IPS-20b (cell line): ENCODE measurements at regions not wholly inside any gene's neighbourhood (a gene's known extent, or its start where the extent isn't known, plus 50 kb on each side); places are given as distances from the start of the nearest gene placed in this dataset.
"Not testable (repeated sequence)": the region's sequence is repeated elsewhere in the genome, so short reads cannot be mapped to it uniquely, and the experiment has no call there.

ENCODE experiments used
- H3K27ac ChIP-seq: one replicate; pipeline ENCODE4 v1.5.1; 2013; ENCODE audit warnings: low read length
- H3K27me3 ChIP-seq: 2 replicates; pipeline ENCODE4 v1.6.1; 2013; ENCODE audit warnings: mild to moderate bottlenecking, low read length, inconsistent platforms; ENCODE audit not compliant: insufficient read depth
- H3K36me3 ChIP-seq: 2 replicates; pipeline ENCODE4 v1.6.1; 2013; ENCODE audit warnings: low read depth, mild to moderate bottlenecking, inconsistent platforms, low read length, moderate library complexity; ENCODE audit not compliant: insufficient read depth
- H3K4me1 ChIP-seq: 2 replicates; pipeline ENCODE4 v1.6.1; 2013; ENCODE audit warnings: mild to moderate bottlenecking, control low read depth, inconsistent platforms, low read length, moderate library complexity; ENCODE audit not compliant: insufficient read depth
- H3K4me3 ChIP-seq: 2 replicates; pipeline ENCODE4 v1.5.1; 2013; ENCODE audit warnings: mild to moderate bottlenecking, low read length, inconsistent platforms
- H3K9ac ChIP-seq: 2 replicates; pipeline ENCODE4 v1.6.1; 2013; ENCODE audit warnings: low read depth, mild to moderate bottlenecking, inconsistent platforms, low read length, moderate library complexity
- H3K9me3 ChIP-seq: 2 replicates; pipeline ENCODE4 v1.6.1; 2013; ENCODE audit warnings: mild to moderate bottlenecking, low read depth, low read length, inconsistent platforms; ENCODE audit not compliant: insufficient read depth

DNA sequence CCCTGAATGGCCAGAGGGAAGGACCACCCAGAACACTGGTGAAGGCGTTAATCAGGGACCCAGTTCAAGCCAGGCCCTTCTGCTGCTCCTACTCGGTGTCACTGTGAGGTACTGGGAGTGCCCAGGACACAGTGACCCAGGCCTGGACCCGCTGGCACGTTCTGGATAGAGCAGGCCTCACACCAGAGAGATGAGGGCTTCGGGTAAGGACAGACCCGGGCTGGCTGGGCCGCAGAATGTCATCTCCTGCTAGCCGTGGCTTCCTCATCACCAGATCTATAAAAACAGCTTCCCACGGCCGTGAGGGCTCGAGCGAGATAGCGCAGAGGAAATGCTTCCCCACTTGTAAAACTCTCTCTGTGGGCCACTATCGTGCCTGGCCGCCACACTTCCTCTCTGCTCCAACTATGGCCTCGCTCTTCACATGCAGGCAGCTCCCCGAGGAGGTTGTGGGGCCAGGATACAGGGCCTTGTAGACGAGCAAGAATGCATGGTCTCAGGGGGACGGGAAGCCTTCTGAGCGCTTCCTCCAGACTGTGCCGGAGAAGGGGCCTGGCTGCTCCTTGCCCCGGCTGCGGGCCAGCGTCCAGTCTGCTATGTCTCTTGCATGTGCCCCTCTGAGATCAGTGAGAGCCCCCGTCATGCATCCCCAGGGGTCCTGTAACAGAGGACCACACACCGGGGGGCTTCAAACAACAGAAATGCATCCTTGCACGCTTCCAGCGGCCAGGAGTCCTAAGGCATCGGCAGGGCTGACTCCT lies 161.6 kb upstream of the ZNF469 start:
- H3K4me1 ChIP-seq, H3K36me3 ChIP-seq, H3K27me3 ChIP-seq, H3K9ac ChIP-seq, H3K9me3 ChIP-seq, H3K27ac ChIP-seq, H3K4me3 ChIP-seq: not testable (repeated sequence)

DNA sequence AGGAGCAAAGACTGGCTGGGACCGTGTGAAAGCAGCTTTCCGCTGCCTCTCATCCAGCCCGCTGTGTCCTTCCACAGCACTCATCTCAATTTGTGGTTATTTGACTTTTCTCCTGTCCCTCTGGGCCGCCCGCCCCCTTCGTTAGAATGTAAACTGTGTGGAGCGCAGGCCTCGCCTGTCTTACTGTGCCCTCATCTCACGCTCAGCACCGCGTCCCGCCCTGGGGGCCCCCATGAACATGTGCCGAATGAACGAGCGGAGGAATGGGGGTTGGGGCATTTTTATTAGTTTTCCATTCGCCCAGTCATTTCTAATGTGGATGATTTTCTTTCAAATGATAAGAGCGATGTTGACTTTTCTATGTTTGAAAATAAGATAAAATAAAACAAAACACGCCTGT lies 159.1 kb upstream of the ZNF469 start:
- H3K27me3 ChIP-seq, H3K27ac ChIP-seq, H3K4me1 ChIP-seq, H3K4me3 ChIP-seq, H3K36me3 ChIP-seq, H3K9ac ChIP-seq, H3K9me3 ChIP-seq: not testable (repeated sequence)

DNA sequence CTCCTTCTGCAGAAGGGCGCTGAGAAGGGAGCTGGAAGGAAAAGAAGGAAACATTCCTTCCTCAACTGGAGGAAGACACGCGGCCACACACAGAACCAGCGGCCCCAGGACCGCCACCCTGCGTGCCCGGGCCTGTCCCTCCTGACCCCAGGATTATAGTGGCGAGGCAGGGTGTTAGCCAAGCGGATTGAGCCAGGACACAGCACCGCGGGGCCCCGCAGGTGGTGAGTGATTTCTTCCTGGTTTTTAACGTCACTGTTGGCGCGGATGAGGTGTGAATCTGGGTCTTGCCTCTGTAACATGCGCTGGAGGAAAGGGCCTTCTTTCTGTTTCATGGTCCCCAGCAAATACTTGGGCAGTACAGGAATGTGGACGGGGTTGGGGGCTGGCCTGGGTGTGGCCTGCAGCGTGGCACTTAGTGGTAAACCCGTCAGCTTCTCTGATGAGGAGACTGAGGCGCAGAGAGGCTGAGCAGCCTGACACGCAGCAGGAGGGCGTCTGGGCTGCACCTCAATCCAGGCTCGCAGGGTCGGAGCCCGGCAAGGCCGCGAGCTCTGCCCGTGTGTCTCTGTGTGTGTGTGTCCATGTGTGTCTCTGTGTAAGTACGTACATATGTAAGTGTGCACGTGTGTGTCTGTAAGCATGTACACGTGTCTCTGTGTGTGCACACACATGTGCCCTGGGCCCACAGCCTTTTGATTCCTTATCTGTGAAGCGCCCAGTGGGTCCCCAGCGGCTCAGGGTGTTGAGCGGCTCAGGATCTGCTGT lies 158.4 kb upstream of the ZNF469 start:
- H3K4me3 ChIP-seq, H3K36me3 ChIP-seq, H3K27me3 ChIP-seq, H3K27ac ChIP-seq, H3K9ac ChIP-seq, H3K4me1 ChIP-seq, H3K9me3 ChIP-seq: not testable (repeated sequence)

DNA sequence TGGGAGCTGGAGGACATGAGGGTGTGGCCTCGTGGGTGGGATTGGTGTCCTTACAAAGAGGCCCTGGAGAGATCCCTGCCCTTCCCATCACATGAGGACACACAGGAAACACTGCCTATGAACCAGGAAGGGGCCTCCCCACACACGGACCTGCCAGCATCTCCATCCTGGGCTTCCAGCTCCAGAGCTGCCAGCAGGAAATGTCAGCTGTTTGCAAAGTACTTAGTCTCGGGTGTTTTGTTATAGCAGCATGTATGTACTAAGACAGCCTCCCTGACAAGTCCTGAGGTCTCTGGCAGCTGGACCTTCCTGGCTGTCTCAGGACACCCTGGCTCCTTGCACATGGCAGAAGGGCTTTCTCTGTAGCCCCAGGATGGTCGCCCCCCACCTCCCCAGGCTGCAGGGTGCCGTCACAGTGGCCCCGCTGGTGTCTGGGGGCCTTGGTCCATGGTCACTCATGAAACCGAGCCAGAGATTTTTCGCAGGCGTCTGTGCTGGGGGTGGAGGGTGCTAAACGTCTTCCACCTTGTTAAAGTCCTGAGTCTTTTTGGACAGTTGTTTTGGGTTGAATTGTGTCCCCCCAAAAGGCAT lies 157.0 kb upstream of the ZNF469 start:
- H3K27me3 ChIP-seq, H3K4me1 ChIP-seq, H3K9ac ChIP-seq, H3K4me3 ChIP-seq, H3K9me3 ChIP-seq, H3K36me3 ChIP-seq, H3K27ac ChIP-seq: not testable (repeated sequence)

DNA sequence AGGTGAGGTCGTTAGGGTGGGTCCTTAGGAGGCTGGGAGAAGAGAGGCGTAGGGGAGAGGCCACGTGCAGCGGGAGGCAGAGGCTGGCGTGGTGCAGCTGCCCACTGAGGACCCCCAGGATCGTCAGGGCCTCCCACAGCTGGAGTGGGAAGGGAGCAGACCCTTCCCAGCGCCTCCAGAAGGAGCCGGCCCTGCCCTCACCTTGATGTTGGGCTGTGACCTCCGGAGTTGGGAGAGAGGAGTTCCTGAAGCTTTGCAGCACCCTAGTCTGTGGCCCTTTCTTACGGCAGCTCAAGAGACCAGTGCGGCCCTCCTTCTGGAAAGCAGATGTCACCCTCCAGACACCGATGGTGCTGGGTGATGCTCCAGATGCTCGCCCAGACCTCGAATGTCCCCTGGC lies 156.5 kb upstream of the ZNF469 start:
- H3K9ac ChIP-seq, H3K9me3 ChIP-seq, H3K36me3 ChIP-seq, H3K4me3 ChIP-seq, H3K4me1 ChIP-seq, H3K27me3 ChIP-seq, H3K27ac ChIP-seq: not testable (repeated sequence)

DNA sequence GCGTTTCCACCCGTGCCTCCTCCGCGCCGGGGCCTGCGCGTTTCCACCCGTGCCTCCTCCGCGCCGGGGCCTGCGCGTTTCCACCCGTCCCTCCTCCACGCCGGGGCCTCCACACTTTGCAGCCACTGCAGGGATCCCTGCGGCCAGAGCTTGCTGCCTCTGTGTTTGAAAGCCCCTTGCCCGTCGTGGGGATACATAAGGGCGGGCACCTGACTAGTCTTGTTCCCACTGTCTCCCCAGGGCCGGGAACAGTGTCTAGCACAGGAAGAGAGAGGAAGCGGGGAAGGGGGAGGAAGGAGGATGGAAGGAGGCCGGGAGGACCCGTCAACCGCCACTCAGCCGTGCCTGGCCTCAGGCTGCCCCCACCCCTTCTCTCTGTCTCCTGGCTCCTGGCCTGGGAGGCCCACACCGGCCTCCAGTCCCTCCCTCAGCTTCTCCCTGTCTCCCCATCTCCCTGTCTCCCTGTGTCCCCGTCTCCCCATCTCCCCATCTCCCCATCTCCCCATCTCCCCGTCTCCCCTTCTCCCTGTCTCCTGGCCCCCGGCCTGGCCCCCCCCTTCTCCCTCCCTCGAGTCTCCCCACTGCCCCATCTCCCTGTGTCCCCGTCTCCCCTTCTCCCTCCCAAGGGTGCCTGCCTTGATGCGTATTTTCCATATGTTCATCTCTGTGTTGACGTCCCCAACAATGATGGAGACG lies 155.6 kb upstream of the ZNF469 start:
- H3K4me1 ChIP-seq: not testable (repeated sequence)

DNA sequence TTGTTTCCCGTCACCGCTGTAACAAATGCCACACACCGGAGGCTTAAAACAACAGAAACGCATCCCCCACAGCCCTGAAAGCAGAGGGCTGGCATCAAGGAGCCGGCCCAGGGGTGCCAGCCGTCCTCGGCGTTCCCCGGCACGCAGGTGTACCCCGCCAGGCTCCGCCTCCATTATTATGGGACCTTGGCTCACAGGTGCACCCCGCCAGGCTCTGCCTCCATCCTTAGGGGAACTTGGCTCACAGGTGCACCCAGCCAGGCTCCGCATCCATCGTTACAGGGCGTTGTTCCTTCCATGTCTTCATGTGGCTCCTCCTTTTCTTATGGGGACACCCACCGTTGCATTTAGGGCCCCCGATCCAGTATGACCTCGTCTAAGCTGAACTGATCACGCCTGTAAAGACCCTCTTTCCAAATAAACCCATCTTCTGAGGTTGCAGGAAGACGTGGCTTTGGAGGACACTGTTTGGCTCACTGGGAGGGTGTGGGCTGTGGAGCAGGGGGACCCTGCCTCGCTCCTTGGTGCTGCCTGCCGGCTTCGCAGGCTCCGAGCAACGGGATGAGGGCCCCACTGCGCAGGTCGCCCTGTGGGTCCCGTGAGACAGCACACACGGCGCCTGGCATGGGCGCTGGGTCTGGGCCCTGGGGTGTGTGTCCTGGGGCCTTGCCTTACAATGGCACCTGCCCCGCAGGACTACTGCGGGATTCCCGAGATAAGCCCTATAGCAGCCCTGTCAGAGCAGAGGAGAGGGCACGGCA lies 154.9 kb upstream of the ZNF469 start:
- not testable (repeated sequence) for H3K36me3 ChIP-seq, H3K27ac ChIP-seq, H3K4me1 ChIP-seq, H3K9me3 ChIP-seq, H3K4me3 ChIP-seq, H3K27me3 ChIP-seq, H3K9ac ChIP-seq

More for the DNA sequence above, 155.6 kb upstream of the ZNF469 start:
- H3K9me3 ChIP-seq, H3K27me3 ChIP-seq, H3K4me3 ChIP-seq, H3K27ac ChIP-seq, H3K36me3 ChIP-seq, H3K9ac ChIP-seq: not testable (repeated sequence)

DNA sequence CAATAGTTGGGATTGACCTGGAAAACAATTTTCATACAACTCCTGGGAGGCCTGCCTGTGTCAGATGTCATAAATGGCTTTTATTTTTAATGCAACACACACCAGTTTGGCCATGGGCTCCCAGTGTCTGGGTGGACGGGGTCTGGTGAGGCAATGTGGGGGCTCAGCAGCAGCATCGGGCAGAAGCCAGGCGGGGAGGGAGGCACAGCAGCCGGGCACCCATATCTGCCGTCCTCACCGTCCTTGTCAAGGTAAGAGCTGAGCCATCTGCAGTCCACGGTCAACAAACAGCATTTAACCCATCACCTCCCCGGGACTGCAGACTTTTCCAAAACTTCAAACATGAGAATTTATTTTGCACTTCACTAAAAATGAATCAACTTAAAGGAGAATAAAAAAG lies 154.0 kb upstream of the ZNF469 start:
- H3K9me3 ChIP-seq, H3K4me1 ChIP-seq, H3K4me3 ChIP-seq, H3K9ac ChIP-seq, H3K36me3 ChIP-seq, H3K27me3 ChIP-seq, H3K27ac ChIP-seq: not testable (repeated sequence)

DNA sequence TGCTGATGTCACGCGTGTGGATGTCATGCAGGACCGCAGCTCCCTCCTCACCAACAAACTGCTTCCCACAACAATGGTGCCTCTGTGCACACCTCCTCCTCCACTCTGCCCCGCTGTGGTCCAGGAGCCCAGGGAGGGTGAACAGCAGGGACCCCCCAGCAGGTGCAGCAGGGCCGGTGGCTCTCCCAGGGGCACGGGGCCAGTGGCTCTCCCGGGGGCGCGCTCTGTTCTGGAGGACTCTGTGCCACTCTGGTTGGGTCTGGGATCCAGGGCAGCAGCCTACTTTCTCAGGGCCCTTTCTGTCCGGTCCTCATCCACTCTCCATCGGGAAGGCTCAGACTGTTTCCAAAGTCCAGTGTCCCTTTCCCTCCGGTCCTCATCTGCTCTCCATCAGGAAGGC lies 153.0 kb upstream of the ZNF469 start:
- not testable (repeated sequence) for H3K9ac ChIP-seq, H3K4me3 ChIP-seq, H3K27ac ChIP-seq, H3K9me3 ChIP-seq, H3K36me3 ChIP-seq, H3K4me1 ChIP-seq, H3K27me3 ChIP-seq

DNA sequence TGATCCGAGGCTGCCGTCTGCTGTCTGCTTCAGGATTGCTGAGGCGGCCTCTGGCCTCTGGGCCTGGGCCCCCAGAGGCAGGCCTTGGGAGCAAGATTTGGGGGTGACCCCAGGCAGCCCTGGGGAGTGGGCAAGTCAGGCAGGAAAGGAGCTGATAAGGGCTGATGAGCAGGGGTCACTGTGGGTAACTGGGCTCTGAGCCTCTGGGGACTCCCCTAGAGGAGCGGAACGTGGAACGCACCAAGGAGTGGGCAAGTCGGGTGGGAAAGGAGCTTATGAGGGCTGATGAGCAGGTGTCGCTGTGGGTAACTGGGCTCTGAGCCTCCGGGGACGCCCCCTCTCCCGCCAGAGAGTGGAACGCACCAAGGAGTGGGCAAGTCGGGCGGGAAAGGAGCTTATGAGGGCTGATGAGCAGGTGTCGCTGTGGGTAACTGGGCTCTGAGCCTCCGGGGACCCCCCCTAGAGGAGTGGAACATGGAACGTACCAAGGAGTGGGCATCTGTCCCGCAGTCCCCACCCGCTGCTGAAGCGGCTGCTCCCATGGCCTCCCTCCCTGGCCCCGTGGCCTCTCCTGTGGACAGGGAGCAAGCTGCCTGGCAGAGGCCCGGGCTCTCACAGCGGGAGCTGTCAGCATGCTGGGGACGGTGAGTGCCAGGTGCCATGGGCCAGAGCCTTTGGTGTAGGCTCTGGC lies 152.3 kb upstream of the ZNF469 start:
- not testable (repeated sequence) for H3K27me3 ChIP-seq, H3K27ac ChIP-seq, H3K9ac ChIP-seq, H3K36me3 ChIP-seq, H3K9me3 ChIP-seq, H3K4me1 ChIP-seq, H3K4me3 ChIP-seq

DNA sequence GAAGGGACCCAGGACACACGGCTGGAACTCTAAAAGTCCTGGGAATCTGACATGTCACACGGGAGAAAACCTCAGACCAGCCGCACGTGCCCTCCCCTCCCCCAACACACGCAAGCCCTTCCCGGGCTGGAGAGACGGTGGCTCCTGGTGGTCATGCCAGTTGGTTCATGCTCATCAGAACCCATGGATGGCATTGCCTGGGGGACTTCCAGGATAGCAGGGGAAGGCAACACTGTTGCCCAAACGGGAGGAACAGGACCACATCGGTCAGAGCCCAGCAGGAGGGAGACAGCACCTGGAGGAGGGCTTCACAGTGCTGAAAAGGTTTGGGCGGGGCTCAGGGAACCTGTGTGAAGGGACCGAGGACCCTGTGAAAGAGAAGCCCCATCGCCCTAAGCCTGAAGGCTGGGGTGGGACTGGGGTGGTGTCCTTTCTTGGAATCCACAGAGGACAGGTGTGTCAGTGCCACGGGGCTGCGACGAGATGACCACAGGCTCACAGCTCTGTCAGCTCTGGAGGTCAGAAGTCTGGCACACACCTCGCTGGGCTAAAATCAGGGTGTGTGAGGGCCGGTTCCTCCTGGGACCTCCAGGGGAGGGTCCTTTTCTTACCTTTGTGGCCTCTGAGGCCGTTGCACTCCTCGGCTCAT lies 151.7 kb upstream of the ZNF469 start:
- H3K9ac ChIP-seq, H3K36me3 ChIP-seq, H3K27me3 ChIP-seq, H3K9me3 ChIP-seq, H3K27ac ChIP-seq, H3K4me3 ChIP-seq, H3K4me1 ChIP-seq: not testable (repeated sequence)
